GM19351 (cell line): ENCODE measurements at regions not wholly inside any gene's neighbourhood (a gene's known extent, or its start where the extent isn't known, plus 50 kb on each side); places are given as distances from the start of the nearest gene placed in this dataset.

Experiments
- ATAC-seq: cut with Tn5 transposase; IDR thresholded peaks from one replicate; pipeline ENCODE4 v1.9.1; 2021; ENCODE audit warnings: mild to moderate bottlenecking, moderate library complexity; ENCODE audit not compliant: unreplicated experiment

DNA sequence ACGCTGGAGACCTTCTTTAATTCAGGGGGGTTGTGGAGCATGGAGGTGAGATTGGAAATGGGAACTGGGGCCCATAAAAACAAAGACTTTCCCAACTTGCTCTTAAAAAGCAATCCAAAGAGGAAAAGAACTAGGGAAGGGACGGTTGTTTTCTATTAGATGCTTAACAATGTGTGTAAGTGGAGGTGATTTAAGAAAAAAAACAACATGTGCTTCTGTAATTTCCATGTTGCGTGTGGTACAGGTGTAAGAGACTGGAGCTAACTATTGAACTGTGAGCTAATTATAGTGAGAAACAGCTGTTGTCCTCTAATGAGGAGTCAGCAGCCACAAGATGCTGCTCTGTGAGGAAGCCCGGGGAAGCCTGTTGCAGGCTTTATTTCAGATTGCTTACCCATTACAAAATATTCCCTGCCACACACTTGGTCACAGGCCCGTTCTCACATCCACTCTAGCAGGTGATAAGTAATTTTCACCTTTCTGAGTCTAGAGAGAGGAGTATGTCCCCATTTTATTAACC lies 280.6 kb upstream of the PARD3B start:
- ATAC-seq, result no peak

DNA sequence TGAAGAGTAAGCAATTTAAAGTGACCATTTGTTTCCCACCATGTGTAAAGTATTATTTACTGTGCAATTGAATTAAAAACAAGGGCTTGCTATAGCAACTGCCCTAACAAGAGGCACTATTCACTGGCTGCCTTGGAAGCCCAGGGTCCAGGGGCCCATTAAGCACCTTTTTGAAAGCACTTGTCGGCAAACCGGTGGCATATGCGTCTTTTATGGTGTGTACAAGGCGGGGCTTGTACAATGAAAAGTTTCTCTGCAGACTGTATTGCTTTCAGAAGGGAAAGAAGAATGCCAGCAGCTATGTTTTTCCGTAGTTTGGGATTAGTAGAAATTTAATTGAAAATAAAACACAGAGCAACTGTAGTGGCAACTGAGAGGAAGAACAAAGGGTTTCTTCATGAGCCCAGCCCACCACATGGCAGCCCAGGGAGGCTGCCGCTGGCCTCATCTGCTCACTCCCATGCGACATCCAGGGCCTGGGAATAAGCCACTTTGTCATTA lies 279.5 kb upstream of the PARD3B start:
- ATAC-seq, result no peak

DNA sequence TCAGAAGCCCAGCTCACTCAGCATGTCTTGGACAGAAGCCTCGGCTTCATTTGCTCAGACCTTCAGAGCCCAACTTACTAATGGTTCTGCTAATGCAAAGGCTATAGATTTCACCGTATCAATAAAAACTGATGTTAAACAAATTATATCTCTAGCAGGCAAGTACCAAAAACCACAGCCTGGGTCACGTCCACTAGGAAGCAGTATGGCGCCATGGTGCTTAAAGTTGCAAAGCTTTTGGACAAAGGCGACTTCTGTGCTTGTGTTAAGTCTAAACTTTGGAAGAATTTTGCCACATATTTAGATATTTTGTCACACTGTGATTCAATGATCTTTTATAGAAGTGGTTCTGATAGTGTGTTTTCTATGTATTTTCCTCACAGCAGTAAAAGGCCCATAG lies 276.8 kb upstream of the PARD3B start:
- no peak for ATAC-seq

DNA sequence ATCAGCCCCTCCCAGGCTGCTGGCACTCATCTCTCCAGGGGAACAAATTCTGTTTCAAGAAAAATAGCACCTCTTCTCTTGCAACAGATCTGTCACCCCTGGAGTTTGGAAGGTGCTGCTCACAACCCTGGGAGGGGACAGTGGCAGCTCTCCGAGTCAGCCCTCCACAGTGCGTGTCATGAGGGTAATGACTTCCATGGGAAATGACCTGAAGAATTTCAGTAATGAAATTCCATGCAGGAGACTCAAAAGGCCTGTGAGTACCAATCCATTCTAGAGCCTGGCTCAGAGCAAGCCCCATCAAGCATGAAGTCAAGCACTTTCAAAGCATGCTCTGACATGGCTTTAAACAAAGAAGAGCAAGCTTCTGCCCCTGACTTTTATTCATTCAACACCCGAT lies 276.3 kb upstream of the PARD3B start:
- no peak for ATAC-seq

DNA sequence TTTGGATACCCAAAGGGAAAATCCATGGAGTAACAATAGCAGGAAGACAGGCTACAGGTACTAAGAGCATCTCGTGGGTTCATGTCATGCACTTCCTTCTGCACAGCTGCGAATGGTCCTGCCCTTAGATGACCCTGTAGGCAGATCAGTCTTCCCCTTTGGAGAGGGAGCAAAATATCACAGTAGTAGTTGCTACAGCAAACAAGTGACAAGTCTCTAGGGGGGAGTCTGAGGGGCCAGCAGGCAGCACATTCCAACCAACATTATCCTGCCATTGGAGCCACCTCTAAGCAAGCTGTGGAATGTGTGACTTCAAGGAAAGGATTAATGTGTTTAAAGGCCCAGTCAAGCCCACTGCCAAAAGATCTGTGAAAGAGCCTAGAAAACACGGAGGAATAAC lies 273.2 kb upstream of the PARD3B start:
- no peak for ATAC-seq

DNA sequence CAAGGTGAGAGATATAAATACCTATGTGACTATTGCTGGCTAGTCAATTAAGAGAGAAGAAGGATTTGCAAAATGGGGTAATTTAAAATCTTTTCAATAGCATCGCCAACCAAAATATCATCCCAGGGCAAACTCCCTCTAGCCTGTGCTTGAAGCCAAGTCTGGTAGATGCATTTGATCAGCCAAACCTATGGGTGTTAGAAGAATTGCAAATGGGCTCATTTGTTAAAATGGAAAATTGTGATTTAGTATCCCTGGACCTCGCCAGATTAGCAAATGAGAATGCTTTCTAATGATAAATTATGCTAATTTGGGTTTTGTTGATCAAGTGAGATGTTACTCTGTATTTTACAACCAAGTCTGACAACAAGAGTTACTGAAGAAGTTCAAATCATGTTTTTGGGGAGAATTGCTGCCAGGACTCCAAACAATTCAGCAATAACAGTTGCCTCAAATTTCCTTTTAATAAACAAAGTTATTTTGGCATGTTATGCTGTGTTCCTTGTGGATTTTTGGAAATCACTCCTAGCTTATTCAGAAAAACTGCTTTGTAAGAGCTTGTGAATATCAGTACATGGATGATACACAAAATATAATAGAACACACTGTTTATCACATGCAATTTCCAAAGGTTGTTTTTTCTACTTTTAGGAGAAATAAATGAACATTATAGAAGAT lies 272.5 kb upstream of the PARD3B start:
- no peak for ATAC-seq

DNA sequence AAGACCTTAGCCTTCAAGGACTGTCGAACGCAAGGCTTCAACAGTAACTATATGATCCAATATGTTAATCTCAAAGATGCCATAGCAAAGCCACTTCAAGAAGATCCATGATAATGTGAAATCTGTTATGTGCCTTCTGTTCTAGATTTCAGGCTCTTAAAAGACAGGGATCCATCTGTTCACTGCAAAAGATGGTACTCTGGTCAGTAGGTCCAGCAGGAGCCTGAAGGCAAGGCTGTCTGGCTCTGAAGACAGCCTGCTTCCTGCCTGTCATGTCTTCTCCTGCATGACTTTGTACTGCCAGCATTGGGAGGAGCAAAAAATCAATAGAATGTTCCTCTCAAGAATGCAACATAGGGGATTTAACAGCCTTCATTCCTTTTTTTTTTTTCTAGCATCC lies 270.8 kb upstream of the PARD3B start:
- no peak for ATAC-seq

DNA sequence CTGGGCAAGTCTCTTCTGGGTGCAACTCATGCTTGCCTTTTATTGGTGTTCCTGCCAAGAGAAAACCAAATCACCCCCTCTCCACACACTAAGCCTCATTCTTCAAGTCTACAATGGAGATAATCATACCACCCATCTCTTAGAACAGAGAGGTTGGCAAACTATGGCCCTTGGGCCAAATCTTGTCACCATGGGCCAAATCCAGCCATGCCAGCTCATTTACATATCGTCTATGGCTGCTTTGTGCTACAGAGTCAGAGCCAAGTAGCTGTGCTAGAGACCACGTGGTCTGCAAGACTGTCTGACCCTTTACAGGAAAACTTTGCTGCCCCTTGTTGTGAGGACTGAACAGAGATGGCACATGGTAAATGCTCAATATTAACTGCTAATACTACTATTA lies 270.3 kb upstream of the PARD3B start:
- ATAC-seq, result no peak

DNA sequence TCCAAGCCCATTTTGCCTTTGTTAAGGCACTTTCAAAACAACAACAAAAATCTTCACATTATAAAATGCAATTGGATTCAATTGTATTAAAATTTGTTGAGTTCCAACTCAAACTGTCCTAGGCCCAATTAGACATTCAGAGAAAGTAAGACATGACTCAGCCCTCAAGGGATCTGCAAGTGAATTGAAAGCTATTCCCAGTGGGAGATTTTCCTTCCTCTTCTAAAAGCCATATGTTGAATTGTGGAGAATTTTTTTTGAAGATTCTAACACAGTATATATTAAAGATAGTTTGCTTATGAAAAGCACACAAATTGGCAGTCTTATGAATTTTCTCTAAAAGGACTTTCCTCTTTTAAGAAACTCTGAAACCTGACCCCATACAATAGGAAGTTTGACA lies 268.0 kb upstream of the PARD3B start:
- no peak for ATAC-seq

DNA sequence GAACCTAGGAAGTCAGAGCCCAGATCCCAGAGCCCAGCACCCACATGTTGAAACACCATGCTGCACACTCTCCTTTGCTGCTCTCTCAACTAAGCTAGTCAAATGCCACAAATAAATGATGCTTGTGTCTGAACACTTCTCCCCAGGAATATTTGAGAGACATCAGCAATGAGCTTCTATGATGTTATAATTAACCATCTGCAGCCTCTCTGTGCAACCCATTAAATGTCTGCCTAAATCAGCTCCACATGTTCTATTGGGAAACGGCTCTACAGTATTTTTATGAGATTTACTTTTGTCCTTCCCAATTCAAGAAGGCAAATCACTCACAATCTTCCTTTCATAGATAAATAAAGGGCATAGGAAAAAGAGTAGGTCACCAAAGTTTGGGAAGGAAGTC lies 266.8 kb upstream of the PARD3B start:
- no peak for ATAC-seq

DNA sequence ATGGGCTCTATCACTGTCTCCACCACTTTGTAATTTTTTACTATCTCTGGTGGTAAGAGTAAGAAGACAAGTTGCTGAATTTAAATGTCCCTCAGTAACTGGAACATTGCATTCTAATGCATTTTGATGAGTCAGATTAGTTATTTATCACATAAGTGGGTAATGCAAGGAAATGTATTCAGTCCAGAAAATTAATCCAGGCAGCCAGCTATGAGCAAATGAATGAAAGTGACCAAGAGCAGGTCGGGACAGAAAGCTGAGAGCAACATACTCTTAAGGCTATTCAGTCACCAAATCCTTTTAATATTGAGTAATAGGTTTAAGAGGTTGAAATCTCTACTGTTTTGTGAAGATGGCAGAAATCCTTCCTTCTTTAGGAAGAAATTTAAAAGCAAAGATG lies 265.5 kb upstream of the PARD3B start:
- no peak for ATAC-seq

DNA sequence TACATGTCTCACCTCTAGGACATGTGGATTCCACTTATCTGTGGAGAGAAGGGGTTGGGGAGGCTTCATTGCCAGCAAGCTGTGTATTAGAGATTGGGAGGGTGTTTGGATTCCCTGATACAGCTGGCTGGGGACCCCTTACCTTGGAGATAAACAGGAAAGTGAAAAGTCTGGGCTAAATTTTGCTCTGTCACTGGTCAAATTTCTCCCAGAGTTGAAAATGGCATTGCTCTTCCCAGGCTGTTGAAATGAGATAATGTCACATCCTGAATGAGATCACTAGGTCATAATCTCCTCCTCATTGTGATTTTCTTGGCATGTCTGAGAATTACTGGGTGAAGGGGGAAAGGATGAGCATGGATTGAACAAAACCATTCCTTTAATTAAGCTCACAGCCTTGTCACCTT lies 265.0 kb upstream of the PARD3B start:
- ATAC-seq, result no peak

DNA sequence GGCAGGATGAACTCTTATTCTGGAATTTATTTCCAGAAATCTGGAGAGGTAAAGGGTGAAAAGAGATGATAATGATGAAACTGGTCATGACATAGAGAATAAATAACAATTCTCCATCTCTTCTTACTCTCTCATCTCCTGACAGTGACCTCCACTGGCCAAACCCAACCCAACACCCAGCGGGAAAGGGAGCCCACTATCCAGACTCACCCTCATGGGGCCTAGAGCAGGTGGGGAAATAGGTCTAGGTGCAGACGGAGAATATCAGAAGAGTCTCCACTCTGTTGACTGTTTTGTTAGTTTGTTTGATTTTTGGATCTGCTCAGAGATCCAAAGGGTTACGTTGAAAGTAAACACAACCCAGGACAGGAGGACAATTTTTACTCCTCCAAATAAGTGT lies 263.2 kb upstream of the PARD3B start:
- no peak for ATAC-seq

DNA sequence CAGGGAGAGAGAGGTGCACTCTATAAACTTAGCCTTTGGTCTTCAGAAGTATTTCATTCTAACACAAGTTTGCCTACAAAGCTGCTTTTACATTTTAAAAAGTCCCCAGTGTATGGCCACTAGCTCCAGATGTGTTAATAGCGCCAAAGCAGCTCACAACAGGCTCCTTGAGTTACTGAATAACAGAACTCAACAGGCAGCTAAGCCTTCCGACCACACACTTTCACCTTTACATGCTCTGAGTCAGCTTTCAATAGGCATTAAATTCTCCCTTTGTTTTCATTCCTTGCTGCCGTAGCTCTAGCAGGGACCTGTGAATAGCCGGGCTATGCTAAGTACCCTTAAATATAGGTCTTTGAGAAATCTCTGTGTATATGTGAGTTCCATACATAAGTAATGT lies 262.8 kb upstream of the PARD3B start:
- ATAC-seq, result no peak

DNA sequence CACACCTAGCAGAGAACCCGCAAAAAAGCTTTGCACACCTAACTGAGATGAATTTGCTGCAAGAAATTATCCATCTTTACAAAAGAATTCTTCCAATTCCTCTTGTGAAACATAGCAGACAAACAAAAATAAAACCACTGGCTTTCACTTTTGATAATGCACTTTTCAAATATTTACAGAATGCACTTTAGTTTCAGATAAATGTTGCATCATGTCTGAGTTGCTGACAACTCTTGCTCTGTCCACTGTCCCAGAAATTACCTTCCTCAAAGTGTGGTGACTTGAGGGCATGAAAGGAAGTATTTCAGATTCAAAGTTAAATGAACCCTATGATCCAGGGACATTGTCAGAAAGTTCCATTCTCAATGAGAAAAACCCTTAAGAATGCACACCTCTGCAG lies 256.2 kb upstream of the PARD3B start:
- ATAC-seq, result no peak

DNA sequence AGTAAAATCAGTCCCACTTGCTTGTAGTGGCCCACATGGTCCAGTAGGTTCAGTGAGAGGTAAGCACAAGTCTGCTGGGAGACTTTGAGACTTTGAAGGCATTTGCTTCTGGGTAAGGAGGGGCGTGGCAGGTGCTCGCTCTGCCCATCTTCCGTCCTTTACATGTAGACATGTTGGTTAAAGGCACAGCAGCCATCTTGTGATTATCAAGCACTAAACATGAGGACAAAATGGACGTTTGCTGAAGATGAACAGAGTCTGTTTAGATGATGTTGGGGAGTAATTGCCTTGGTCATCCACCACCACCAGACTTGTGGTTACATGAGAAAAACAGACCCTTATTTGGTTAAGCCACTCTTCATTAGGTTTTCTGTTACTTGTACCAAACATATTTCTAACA lies 252.8 kb upstream of the PARD3B start:
- ATAC-seq, result no peak

DNA sequence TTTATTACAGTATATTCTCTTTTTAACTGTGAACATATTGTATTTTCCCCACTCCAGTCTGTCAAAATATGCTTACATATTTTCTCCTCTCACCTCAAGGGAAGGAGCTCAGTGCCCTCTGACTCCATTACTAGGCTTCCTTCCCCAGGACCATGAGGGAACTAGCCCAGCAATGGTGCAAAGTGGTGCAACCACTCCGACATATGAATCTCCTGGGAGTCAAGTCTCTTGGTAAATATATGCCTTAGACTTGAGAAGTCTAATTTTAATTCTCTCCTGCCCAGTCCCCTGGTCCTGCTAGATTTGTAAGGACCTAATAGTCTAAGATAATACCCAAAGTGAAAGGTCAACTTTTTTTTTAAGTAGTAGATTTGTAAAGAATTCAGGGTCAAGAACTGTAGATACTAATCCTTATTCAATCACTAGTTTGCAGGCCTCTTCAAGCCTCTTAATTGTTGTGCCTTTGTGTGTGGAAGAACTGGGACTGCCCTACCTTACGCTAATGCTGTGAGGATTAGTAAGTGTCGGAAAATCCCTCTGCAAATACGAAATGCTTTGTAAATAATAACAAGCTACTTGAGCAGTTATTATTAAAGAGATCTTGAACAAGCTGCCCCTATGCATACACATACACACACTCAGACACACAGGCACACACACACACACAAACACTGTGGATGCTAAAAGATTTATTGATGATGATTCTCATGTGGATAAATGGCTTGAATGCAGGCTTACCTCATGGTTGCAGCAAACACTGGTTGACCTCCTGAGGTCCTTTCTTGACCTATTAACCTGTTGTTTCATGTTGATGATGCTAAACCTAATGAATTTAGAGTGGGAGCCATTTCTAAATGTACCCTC lies 251.2 kb upstream of the PARD3B start:
- ATAC-seq, result no peak

DNA sequence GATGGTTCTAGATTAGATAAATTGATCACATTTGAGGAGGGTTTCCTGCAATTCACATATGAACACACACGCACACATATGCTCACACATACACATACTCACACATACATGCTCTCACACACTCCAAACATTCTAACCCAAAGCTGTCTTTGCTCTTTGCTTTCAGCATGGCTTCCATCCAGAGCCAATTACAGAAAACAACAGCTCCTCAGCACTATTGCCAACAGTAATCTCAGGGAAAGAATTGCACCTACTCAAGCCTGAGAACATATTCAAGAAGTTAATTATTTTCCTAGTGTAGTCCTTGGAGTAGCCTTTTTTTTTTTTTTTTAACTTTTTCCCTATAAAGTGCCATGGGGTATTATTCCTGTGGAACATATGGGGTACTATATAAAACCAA lies 246.9 kb upstream of the PARD3B start:
- no peak for ATAC-seq

DNA sequence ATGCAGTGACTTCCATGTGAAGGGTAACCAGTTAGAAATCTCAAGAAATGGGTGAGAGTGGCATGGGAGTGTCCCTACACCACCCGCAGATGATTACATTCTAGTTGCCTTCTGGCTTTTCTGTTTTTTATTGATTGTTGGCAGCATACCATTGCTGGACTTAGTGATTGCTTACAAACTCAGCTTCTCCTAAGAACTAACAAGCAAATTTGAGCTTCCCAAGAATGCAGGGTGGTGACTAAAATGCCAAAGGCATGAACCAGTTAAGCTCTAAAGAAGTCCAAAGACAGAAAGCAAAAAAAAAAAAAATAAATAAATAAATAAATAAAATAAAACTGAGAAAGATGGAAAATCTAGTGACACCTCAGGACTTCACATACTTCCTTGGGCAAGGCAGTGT lies 245.5 kb upstream of the PARD3B start:
- no peak for ATAC-seq

DNA sequence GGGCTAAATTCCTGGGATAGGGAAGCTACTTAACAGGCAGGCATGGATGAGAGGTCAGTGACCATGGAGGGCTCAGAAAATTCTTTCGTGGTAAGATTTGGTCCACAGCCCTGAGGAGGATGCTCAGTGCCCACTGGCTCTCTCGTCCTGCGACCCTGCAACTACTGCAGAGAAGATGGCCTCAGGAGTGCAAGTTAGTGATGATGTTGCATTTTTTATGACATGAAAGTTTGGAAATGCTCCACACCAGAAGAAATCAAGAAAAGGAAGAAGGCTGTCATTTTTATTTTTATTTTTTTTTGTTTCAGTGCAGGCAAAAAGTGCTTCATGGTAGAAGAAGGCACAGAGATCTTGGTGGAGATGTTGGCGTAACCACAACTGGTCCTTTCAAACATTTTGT lies 238.6 kb upstream of the PARD3B start:
- ATAC-seq, result no peak

DNA sequence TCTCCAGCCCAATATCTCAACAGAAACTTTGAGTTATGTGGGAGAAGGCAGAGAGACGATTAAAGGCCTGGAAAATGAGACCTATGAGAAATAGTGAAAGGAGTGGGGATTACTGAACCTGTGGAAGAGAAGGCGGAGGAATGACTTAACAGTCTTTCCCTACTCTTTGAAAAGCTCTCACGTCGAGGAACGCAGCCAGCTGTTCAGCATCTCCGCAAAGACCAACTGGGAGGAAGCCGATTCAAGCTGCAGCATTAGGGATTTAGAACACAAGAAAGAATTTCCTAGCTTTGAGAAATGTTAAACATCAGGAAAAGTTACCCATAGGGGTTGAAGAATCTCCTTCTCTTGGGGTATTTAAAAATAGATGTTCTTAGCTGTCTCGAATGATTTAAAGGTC lies 233.2 kb upstream of the PARD3B start:
- ATAC-seq, result no peak

DNA sequence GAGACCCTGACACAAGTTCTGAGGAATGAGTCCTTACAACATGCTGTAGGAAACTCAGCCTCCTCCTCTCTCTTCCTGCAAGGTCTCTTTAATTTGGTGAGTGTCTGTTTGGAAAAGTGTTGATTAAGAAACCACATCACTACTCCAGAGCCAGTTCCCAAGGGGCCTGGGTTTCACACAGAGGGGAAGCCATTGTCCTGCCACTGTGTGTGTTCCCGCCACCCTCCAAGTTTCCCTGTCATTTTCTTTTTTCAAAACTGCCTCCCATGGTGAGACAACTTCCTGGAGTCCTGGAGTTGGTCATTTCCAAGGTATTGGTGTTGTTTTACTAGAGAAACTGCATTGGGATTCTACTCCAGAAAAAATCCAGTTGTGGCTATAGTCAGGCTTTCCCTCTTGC lies 232.0 kb upstream of the PARD3B start:
- no peak for ATAC-seq
